NCI-H82 (cell line): ENCODE measurements at regions not wholly inside any gene's neighbourhood (a gene's known extent, or its start where the extent isn't known, plus 50 kb on each side); places are given as distances from the start of the nearest gene placed in this dataset.
A peak's percentile ranks its signal among the peaks of the same experiment; 100 is the strongest.

Source experiments
- DNase-seq: peaks from one replicate; lab custom pipeline; 2025; lab: John Stamatoyannopoulos, UW

DNA sequence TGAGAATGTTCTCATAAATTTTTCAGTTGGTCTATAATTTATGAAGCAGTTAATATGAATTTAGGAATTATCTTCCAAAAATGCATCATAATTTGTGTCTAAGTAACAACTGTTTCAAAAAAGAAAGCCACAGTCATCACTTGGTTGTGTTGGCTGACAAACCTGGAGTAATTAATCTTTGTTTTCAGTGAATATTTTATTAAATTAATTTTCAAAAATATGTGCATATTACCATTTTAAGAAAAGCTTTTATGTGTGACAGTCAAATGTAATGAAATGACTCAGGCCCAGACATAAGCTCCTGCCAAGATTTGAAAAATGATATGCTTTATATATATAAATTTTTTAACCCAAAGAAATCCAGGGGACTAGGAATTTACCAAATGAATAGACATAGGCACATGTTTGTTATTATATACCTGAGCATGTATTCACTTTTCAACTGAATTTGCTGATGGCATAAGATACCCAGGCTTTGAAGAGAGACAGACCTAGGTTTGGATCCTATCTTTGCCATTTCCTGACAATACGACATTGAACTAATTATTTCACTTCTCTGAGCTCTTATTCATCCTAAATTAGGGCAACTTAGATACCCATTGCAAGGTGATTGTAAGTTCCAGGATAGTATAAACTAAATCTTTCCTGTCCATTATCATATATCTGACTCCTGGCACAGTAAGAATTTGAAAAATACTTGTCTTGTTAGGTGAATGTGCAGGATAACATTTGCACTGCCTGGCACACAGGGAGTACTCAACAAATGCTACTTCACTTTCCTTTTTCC lies 729.5 kb upstream of the ADGRL2 start:
- DNase-seq, result no peak

DNA sequence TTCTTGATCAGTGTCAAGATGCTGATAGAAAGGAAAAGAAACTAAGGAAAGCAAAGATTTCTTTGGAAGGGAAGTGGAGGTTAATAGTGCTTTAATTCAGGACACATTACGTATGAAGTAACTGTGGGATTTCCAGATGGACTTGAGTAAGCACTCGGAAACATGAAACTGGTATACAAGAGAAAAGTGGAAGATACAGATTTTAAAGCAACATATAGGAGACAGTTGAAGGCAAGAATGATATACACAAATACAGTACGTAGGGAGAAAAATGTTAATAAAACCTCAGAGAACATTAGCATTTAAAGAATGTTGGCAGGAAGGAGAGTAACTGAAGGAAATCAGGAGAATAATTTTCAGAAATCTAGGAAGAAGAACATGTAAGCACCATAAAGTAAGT lies 730.9 kb upstream of the ADGRL2 start:
- no peak for DNase-seq

DNA sequence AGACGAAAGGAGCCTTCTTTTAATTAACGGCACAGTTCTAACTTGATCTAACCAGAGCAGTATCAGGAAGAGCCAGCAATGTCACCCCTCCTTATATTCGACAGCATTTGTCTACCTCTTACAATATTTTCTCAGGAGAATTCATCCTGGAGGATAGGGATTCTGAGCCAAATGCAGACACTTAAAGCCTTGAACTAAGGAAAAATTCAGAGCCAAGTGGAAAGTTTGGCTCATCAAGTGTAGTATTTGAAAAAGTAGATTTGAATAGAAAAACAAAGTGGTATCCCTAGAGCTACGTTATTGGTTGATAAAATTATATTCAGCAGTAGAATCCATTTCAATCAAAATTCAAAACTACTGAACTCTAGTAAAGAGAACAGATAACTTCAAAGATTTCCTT lies 732.0 kb upstream of the ADGRL2 start:
- DNase-seq, result no peak

DNA sequence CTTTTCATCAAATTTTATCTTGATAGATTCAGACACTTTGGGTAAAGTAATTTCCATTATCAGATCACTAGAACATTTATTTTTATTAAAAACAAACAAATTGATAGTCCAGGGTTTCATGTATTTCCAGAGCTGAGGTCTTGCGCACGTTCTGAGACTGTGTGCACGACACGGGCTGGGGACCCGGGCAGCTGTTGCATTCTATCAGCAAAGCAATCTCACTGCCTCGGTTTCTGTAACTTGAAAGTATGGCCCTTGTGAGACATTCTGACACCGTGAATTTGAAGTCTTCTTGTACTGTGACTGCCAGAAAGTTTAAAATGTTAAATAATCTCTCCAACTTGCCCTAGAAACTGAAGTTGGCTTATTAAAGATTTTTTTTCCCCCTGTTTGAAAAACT lies 746.9 kb upstream of the ADGRL2 start:
- DNase-seq, result no peak

DNA sequence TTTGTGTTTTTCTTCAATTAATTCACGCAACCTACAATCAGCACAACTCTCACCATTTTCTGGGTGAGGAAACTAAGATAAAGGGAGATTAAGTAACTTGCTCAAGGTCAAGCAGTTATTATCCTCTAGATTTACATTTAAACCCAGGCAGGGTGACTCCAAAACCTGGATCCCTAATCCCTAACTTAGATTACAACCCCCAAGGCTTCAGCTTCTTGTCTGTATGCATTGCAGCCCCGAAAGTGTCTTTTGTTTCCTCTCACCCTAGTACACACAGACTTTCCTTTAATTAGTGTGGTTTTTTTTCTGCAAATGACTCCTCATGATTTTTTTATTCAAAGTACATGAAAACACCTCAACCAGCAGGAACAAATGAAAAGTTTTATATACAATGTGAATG lies 748.6 kb upstream of the ADGRL2 start:
- DNase-seq, result peak; percentile 51

DNA sequence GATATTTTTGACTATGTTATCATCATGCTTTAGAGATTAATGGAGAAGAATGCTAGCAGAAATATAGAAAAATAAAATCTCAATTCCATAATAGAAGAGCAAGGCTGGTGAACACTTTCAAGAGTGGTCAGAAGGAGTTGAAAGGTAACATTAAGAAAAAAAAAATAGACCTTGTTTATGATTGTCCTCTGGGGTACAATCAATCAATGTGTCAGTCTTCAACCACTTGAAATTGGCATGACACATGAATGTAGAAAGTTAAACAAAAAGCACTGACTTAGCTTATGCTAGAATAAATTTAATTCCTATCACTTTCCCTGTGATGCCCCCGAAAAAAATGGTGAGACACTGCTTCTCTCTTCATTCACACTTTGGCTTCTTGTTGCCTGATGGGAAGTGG lies 750.3 kb upstream of the ADGRL2 start:
- DNase-seq, result no peak

DNA sequence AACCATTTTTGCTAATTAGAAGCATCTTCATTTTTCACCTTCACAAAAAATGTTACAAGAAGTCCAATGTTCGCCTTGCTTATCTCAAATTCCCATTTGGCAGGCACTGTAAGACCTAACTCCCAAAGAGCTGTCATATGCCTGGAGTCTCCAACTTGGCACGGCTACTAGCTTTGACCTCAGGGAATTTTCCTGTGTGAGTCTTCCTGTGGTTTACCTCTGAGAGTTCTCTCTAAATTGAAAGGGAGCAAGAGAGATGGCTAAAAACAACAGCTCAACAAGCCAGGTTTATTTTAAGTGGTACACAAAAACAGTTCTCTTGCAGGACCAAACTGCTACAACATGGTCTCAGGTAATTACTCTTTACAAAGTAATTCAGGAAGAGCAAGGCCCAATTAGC lies 756.0 kb upstream of the ADGRL2 start:
- DNase-seq, result no peak

DNA sequence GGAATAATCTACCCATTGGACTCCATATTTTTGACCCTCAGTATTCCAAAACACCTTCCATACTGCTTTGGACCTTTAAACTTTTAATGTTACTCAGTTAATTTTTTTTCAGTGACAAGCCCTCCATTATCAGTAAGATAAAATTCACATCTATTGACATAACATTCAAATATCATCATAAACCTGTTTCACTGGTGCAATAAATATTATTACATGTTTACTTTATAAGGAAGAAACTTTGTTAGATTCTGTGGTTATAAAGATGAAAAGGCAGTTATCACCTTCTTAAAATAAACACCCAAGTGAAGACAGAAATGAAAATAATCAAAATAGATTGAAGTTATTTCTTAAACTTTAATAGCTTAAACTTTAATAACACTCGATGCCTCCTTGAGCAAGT lies 758.5 kb upstream of the ADGRL2 start:
- DNase-seq, result no peak

DNA sequence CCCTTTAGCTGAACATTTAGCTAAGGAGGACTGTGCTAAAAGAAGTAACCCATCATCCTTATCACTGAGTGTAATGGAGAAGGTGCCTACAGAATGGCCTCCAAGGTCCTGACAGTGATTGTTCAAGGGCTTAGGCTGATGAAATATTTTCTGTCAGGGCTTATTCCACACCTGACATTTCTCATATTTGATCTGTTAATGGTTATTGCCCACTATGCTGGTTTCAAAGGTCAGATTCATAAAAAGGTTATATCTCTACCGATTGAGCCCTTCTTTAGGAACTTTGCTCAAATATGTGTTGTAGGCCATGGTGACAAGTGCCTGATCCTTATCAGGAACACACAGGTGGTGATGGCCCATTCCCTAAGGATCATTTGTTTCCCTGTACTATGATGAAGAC lies 766.4 kb upstream of the ADGRL2 start:
- no peak for DNase-seq

DNA sequence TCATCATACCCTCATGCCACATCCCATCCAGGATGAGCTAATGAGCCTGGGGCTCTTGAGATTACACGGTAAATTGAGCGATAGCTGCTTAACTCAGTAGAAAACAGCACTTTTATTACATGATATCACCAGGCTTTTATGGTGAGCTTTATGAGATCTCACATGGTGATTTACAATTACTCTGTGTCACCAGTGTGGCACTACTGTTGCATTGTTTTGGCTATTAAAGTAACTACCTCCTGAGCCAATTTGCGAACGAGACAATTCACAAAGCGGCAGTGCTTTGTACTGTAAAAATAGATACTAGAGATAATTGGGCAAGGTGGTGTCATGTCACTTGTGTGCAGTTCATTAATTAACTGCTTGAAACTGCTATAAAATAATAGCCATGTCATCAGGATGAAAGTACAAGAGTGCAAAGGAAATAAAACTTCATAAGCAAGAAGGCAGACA lies 767.7 kb upstream of the ADGRL2 start:
- DNase-seq, result no peak

DNA sequence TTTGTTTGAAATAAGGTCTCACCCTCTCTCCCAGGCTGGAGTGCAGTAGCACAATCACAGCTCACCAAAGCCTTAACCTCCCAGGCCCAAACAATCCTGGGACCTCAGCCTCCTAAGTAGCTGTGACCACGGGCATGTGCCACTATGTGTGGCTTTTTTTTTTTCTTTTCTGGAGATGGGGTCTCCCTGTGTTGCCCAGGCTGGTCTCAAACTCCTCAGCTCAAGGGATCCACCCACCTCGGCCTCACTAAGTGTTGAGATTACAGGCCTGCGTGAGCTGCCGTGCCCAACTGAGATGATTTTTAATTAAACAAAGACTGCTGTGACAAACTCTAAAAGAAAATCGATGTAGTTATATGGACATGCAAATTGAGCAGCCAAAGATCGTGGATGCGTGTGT lies 768.4 kb upstream of the ADGRL2 start:
- DNase-seq, result no peak

DNA sequence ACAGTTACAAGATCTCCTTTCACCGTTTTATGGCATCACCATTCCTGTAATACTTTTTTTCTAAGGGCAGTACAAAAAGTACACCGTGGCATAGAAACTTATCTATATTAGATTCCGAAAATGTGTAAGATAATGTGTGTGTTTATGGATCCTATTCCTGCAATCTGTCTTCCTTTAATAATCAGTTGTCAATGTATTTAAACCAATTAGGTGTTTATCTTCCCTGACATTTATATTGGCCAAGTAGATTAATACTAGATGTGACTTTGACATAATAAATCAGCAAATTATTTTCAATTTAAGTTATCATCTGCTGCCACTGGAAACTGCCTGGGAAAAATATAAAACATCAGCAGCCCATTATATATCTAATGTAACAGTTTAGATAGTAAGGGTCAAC lies 770.3 kb upstream of the ADGRL2 start:
- no peak for DNase-seq

DNA sequence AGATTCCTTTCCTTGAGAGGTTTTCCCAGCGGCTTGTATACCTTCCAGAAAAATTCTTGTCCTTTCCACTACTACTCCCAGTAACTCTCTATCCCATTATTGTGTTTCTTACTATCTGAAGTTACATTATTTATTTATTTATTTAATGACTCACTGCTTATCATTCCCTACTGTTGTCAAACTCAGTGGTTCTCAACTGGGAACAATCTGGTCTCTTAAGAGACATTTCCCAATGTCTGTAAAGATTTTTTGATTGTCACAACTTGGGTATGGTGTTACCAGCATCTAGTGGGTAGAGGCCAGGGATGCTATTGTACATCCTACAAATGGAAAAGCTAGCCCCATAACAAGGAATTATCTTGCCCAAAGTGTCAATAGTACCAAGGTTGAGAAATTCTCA lies 771.5 kb upstream of the ADGRL2 start:
- DNase-seq, result no peak

DNA sequence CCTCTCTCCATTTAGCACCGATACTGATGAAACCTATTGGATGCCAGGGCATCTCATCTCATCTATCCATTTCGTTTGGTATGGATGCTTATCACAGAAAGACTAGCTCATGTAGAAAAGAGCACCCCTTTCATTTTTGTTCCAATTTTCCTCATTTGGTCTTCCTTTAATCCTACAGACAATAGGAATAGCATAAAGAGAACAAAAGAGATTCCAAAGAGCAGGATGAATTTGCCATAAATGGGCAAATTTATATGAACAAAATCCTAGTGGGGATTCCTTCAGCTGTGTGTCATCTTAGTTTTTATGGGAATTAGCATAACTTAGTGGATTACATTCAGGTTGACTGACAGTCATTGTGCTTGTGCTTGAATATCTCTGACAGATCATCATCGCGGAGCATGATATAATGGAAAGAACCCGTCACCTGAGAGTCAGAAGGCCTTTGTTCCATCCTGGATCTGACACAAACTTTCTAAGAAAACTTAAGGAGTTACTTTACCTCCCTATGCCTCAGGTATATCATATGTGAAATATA lies 777.5 kb upstream of the ADGRL2 start:
- DNase-seq, result no peak

DNA sequence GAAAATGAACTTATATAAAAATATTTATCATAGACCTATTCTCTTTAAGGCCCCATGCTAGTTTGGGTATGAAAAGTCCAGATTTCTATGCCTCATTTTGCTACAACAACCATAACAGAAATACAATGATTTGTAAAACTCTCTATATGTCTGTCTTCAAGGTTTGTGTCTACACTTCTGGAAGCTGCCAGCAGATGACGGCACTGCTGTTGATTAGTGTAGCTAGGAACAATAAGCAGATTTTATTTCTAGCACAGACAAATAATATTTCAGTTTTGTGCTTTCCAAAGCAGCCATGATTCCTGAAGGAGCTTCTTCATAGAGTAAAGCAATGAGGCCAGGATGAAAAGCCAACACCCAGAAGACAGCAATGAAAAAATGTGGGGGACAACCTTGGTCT lies 779.6 kb upstream of the ADGRL2 start:
- no peak for DNase-seq

DNA sequence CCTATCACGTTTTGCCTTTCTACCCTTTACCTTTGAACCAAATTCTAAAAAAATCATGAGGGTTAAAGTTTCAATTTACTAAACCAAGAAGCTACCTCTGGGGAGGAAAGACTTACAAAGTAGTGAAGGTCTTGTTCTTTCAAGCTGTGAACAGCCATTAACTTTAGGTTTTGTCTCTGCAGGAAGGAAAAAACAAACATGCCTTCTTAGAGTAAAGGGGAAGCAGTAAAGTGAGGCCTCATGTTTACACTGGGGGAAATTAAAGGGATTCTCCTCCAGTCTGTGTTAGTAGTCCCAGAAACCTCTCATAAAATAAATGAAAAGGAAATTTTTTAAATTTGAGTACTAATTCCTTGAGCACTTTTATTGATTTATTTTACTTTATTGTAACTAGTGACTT lies 780.2 kb upstream of the ADGRL2 start:
- DNase-seq, result no peak

DNA sequence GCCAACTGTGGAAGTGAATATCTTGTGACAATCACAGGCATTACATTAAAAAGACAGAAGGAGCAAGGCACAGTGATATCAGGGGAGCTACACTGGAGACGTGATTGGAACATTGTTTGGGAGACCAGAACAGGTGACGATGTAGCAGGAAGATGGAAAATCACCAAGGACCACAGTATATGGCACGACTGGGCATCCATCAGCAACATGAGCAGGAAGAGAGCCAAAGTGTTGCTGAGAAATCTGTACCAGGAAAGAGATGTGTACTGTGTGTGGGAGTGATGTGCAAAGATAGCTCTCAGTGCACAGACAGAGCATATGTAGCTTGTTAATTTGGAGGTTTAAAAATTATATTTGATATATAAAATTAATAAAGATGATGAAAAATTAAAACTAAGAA lies 790.6 kb upstream of the ADGRL2 start:
- DNase-seq, result no peak

DNA sequence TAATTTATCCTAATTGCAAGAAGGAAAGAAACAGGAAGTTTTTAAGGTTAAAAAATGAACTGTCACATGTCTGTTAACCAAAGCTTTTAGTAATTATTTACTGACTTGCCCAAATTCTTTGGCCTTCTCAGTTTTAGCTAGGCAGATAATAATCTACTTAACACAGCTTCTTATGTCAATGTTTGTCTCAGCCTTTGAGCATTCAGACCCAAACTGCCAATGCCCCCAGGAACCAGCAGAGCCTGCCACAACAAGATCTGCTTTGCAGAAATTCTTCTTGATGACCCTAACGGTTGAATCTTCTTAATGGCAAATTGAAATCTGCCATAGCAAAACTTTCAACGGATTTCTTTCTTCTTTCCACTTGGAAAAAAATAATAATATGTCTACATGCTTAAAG lies 792.4 kb upstream of the ADGRL2 start:
- peak; percentile 12 for DNase-seq

DNA sequence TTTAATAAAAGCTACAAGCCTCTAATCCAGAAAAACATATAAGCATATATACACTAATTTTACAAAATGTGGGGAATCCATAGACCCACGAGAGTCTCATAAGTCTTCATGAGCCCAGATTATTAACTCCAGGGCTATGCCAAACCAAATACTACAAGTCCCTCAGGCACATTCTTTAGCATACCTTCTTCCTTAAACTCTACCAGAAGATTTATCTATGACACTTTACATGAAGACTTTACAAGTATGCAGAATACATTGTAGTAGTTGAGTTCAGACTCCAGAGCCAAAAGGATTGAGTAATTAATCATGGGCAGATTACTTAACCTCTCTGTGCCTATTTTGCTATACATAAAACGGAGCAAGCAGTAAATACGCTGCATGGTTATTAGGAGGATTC lies 793.7 kb upstream of the ADGRL2 start:
- no peak for DNase-seq

DNA sequence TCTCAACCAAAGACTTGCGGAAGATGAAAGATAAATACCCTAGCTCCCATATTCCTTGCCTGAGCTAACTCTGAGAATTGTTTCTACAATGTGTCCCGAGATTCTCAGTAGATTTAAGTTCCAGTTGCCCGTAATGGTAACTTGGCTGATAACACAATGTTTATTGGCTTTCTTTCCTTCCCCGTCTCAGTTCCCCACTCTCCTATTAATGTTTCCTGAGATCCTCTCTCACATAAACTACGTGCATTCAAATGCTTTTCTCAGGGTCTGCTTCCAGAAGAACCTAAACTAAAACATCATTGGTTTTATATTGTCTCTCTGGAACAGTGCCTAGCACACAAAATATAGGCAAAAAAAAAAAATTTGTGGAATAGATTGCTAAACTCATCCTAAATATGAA lies 794.2 kb upstream of the ADGRL2 start:
- DNase-seq, result no peak

DNA sequence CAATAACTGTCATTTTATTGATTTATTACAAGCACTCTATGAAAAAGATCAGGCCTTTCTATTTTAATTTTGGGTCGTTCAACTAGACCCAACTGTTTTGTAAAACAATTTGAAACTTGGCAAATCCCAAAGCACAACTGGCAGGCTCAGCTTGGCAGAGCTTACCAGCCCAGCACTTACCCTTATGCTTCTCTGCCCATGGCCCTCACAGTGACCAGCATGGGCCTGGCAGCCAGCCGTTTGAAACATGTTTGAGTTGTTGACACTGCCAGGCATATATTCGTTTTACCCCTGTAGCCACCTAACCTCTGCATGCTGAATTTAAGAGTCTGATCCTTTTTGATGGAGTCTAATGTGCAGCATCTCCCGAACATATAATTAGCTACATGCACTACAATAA lies 796.7 kb upstream of the ADGRL2 start:
- no peak for DNase-seq

DNA sequence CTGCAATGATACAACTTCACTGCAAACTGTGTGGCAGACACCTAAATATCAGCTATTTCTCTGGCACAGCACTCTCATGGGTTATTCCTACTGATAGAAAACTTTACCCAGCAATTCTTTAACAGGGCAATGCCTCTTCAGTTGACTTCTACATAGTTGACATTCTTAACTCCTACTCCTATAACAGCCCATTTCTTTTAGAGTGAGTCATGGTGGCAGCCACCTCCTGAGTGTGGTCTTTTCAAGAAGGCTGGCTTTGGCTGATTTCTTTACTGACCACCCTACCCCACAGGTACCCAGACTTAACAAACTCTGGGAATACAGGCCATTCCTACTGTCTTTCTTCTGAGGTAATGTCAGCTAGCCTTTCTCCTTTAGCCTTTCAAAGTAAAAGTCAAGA lies 805.8 kb upstream of the ADGRL2 start:
- DNase-seq, result no peak

DNA sequence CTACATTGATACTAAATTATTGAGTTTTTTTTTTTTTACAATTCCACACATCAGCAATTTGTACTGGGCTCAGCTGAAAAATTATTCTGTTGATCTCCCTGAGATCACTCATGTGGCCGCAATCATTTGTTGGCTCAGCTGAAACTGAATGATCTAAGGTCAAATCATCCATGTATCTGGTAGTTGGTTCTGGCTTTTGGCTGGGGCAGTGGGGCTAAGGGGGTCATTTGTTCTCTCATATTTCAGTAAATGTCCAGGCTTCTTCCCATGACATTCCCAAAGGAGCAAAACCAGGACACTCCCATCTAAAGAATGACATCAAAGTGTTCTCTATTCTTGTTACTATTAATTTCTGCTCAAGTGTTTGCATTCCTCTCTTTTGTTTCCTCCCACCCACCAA lies 806.7 kb upstream of the ADGRL2 start:
- no peak for DNase-seq
